Activated gamma-delta T cell treated with Interleukin-2 at 50 U/mL for 16 hours (primary cell): ENCODE measurements at regions not wholly inside any gene's neighbourhood (a gene's known extent, or its start where the extent isn't known, plus 50 kb on each side); places are given as distances from the start of the nearest gene placed in this dataset.
"Not testable (repeated sequence)": the region's sequence is repeated elsewhere in the genome, so short reads cannot be mapped to it uniquely, and the experiment has no call there.

ENCODE experiments used
- DNase-seq: peaks from one replicate; pipeline ENCODE4 v3.0.0-alpha.2; 2020

DNA sequence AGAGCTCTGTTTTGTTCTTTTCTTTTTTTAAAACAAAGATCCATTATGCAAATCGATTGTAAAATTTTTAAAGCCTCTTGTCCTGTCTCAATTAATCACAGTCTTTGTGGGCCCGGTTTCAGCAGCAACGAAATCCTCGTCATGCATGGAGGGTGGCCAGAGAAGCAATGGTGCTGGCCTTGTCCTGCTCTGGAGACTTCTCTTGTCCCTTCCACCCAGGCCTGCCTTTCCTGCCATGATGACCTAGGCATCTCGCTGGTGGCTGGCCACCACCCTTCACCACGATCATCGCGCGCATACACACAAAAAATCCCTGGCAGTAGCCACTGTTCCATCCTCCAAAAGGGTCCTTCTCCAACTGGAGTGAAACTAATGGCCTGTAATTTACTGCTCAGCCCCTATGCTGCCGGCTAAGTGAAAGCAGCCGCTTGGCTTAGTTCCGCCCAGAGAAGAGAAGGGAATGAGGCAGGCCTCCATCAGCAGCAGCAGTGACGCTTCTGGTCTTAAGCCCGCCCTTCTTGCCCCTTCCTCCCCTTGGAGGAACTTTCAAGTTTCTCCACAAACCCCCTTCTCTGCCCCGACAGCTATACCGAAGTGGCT lies 309.5 kb downstream of the NPHP4 start:
- DNase-seq, result no peak

DNA sequence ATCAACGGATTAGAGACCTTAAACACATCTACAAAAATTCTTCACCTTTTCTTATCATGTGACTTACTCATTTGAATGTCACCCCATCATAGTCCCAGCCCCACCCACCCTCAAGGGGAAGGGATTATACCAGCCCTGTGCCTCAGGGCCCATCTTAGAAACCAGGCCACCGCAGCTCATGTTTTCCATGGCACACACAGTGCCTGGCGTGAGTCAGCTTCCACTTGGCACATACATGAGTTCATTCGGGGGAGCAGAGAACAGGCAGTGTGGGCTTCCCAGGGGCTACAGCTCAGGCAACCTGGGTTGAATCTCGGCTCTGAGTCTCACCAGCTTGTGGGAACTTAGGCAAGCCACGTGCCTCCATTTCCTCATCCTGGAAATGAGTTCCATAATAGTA lies 310.6 kb downstream of the NPHP4 start:
- DNase-seq, result no peak

DNA sequence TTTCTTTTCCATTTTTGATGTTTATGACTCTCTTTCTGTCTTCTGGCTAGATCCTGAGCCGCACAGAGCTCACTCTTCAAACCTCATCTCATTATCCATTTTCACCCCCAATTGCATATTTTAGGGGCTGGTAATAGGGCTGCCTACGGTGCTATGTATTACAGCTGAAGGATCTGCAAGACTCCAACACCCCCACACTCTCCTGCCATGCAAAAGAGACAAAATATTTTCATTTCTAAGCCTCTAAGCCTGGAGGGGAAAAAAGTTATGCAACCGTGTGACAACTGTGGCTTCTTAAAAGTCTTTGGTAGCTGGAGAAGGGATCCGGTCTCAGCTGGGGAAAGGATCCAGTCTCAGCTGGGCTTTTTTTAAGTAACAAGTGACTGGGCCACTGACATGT lies 311.6 kb downstream of the NPHP4 start:
- DNase-seq, result no peak

DNA sequence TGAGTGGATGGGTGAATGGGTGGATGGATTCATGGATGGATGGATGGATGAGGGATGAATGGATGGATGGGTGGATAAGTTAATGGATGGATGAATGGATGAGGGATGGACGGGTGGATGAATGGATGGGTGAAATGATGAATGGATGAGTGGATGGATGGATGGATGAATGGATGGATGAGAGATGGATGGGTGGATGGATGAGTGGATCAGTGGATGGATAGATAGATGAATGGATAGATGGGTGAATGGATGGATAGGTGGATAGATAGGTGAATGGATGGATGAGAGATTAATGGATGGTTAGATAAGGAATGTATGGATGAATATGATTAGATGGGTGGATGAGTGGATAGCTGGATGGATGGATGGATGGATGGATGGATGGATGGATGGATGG lies 313.5 kb downstream of the NPHP4 start:
- DNase-seq, result no peak

DNA sequence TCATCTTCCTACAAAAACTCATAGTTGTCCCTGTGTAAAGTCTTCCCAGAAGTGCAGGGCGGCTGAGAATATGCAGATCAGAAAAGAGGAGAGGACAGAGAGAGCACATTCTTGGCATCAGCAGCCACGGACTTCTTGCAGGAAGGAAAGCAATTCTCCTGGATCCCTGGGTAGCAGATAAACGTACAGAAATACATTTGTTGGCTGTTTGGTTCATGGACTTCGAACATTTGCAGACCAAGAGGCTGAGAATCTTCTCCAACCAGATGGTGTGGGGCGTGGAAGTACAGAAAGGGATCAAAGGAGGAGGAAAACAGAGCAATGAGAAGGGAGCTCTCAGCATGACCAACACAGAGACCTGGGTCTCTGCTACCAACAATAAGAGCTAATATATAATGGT lies 319.9 kb downstream of the NPHP4 start:
- DNase-seq, result not testable (repeated sequence)

DNA sequence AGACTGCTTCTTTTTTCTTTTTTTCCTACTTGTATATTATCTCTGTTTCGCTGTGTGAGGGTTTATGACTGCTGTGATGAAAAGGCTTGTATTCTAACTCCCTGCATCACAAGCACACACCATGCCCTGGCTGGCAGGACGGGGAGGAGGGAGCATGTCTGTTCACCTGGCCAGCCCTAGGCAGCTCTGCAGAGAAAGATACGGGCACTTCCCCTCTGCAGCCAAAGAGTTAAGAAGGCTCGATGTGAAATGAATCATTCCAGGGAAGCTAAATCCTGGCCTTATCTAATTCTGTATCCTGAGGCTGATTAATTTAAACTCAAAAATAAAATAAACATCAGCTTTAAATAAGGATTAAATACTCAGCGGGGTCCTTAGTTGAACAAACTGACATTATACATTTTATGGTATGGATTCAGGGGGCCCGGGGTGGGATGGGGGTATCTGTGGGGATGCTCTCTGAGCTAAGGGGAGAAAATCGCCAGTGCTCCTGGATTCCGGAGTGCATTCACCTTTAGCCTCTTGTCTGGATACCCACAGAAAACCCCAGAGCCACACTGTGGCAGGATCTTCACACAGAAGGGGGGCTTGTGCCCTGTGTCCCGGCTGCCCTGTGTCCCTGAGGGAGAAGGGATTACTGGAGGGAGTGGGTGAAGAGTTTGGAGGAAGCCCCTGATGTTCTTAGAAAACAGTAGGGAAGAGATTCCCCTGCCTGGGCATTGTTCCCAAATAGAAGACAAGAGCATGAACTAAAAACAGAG lies 321.5 kb downstream of the NPHP4 start:
- DNase-seq, result no peak

DNA sequence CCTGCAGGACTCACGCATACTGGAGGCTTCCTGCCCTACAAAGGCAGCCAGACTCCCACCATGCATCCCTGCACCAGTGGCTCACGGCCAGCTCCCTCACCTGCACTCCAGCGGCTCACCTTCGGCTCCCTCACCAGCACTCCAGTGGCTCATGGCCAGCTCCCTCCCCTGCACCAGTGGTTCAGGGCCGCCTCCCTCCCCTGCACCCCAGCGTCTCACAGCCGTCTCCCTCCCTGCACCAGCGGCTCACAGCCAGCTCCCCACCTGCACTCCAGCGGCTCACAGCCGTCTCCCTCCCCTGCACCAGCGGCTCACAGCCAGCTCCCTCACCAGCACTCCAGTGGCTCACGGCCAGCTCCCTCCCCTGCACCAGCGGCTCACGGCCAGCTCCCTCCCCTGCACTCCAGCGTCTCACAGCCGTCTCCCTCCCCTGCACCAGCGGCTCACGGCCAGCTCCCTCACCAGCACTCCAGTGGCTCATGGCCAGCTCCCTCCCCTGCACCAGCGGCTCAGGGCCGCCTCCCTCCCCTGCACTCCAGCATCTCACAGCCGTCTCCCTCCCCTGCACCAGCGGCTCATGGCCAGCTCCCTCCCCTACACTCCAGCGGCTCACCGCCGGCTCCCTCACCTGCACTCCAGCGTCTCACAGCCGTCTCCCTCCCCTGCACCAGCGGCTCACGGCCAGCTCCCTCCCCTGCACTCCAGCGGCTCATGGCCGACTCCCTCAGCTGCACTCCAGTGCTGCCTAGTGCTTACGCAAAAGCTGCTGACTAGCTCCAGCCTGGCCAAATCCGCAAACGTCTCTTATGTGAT lies 324.5 kb downstream of the NPHP4 start:
- DNase-seq, result no peak

DNA sequence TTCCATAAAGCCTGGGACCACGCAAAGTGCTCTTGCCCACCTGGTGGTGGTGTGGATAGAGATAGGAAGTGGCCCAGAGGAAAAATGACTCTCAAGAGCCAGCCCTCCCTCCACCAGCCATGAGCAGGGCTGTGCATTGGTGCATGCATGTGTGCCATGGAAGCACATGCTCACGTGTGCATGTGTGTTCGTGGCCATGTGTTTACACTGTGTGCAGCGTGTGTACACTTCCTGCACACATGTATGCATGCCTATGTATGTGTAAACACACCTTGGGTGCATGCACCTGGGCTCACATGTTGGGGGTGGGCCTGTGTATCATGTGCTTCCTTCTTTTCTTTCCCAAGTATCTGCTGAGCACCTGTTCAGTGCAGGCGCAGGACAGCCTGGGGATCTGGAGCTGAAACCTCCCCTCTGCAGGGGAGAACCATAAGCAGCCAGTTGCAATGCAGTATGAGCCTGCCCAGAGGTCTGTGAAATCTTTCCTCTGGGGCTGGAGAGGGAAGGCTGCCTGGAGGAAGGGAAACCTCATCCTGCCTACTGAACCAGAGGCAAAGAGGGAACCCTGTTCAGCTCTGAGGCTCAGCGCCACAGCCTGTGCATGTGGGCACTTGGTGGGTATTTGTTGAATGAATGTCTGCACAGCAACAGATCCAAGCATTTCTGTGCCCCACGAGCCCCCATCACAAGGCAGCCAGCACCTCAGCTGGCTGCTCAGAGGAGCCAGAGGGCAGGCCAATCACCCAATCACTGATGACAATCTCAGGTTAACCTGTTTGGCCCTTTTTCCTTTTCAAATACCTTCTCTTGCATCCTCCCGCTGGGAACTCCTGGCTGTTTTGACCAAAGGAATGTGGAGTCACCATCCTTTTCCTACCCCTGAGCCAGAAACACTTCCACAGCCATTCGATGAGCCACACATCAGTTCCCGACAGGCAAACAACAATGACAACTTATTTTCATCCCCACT lies 327.0 kb downstream of the NPHP4 start:
- DNase-seq, result no peak

DNA sequence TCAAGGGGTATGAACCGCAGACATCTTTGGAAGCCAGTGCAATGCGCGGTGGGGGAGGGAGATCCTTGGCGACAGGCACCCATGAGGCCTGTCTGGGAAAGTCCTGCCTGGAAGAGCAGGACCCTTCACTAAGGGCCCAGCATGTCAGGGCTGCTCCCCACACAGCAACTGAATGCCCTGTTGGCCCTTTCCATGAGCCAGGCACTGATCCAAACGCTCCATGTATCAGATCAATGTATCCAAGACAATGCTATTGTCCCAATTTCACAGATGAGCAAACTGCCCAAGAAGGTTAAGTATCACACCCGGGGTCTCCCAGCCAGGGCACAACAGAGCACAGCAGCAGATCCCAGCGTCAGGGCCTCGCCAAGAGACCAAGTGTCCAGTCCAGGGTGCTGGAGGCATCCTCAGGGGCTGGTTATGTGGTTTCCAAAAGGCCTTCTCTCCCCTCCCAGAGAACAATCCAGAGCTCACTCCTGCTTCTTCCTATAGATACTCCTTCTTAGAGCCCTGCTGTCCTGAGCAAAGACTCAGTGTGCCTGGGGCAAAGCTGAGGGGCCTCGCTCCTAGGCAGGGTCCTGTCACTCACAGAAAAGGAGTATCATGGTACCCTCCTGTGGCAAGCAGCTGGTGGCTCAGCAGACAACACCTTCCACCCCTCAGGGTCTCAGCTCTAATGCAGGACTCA lies 328.0 kb downstream of the NPHP4 start:
- no peak for DNase-seq

DNA sequence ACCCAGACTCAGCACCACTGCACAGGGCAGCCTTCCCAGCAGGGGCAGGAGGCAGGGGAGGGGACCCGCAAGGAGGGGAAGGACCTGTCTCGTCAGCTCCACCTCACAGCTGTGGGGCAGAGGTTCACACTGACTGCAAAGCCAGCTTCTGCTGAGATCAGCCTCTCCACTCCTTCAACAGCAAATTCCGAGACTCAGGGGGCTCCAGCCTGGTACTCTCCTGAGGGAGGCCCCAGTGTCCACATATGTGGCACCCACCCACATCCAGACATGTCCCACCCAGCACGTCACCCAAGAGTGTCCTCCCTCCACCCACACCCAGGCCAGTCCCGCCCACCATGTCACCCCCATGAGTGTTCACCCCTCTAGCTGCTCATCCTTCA lies 329.5 kb downstream of the NPHP4 start:
- DNase-seq, result no peak

DNA sequence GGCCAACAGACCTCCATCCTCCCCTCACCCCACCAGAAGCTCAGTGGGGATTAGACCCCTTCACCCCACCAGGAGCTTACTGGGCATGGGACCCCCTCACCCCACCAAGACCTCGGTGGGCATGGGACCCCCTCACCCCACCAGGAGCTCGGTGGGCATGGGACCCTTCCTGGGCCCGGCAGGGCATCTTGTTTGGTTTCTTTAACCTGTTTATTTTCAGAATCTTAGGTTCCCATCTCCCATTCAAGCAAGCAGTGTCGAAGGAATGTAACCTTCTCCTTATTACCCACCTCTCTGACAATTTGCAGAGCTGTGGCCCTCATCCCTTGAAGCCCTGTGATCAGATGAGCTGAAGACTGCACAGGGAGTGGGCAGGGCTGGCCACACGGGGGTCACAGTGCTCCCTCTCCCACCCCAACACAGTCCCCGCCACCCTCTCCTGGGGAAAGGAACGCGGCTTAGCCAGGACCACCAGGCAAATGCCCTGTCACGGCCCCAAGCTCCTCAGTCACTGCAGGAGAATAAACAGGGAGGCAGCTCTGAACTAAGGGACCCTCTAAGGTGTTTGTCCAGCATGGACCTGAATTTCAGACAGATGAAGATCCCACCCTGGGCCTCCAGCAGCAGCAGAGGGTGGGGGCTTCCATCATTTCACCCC lies 330.0 kb downstream of the NPHP4 start:
- DNase-seq, result no peak

DNA sequence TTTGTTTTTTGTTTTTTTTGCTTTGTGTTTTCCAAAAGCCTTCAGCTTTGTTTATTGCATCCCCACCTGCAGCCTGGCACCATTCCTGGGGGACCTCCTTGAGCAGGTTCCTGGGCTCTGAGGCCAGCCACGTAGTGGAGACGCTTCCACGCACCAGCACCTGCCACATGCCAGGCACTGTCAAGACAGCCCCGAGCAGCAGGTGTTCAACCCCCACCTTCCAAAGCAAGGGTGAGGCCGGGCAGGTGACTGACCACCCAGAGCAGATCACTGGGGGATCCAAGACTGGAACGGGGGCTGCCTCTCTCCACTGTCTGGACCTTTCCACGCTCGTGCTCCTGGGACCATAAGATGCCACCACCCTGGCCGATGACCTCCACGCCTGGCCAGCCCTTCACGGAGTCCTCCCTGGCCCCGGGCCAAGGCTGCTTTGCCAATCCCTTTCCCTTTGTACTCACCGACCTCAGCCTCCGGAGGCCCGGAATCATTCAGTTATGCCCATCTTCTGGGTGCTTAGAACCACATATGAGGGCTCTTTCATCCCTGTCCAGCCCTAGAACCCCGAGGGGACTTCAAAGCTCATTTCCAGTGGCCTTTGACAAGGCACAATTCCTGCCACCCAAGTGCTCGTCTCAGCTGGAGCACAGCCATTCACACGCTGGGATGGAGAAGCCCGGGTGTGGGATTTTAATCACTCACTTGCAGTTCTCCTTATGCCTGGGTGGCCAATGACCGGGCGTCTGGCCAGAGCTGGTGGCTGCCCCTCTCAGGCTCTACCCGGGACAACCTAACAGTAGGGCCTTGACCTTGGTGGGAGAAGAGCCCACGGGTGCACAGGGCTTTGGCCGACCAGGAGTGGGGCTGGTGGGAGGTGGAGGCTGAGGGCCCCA lies 330.8 kb downstream of the NPHP4 start:
- no peak for DNase-seq

DNA sequence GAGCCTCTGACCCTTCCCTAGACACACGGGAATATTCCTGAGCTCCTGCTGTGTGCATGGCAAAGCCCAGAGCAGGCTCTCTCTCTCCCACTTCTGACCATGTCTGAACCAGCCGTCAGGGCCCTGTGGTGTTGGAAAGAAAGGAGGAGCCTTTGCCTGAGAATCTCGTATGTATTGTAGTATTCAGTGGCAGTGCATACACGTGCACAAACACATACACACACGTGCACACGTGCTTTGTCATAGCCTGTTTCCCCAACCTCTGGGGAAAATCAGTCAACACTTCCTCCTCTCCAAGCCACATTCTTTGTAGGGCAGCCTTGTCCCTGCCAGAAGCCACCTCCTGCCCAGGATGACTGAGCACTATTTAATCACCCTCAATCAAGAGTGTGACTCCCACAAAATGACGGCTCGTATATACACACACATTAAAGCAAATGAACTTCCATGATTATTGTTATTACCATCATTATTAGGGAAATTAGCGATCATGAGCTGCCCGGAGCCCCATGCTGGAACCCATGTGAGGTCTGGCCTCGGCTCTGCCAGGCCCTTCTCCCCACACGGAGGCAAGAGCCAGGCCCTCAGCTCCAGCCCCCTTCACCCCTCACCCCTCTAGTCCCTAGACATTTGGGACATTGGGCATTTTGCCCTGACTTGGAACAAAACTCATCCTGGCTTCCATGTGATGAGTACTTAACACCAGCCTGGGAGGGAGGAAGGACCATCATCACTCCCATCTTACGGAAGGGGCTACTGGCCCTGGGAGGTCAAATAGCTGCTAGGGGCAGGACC lies 331.9 kb downstream of the NPHP4 start:
- DNase-seq, result no peak

DNA sequence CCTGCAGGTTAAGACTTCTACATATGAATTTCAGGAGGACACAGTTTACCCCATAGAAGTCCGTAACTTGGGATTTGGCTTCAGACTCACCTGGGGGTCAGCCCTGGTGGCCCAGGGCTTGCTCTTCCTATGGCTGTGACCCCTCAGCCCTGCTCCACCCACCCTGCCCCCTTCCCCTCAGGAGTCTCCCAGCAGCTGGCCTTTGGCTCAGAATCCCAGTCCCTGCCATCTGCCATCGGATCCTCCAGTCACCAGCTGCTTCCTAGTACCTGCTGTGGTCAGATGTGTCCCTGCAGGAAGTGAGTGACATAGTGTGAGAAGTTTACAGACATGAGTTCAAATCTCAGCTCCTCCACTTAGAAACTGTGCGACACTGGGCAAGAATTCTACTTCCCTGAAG lies 332.6 kb downstream of the NPHP4 start:
- no peak for DNase-seq

DNA sequence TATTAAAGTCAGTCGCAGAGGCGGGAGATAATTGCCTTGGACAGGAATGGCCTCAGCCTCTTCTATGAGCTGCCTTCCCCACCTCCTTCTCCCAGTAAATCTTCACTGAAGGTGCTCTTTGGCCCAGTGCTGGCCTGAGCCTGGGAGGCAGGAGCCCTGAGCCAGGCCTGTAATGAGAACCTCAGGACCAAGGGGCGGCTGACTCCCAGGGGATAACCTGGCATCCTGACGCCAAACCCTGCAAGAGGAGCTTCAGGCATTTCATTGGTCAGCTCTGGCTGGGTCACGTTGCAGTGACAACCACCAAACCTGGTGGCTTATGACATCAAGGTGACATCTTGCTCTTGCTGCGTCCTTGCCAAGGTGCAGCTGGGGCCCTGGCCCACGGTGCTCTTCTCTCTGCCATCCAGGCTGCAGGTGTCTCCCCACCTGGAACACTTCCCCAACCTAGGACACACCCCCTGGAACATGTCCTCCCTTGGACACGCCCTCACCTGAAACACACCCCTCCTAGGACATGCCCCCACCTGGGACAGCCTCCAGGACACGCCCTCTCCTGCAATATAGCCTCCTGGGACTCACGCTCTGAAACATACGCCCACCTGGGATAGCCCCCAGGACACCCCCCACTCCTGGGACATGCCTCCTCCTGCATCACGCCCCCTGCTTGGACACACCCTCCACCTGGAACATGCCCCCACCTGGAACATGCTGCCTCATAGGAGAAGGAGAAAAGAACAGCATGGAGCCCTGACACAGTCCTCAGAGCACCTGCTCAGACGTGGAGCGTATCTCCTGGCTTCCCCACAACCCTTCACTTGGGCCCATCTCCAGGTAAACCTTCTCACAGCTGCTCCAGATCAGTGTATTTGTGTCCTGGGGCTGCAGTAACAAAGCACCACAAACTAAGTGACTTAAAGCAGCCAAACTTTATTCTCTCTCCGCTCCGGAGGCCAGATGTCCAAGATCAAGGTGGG lies 333.6 kb downstream of the NPHP4 start:
- no peak for DNase-seq

DNA sequence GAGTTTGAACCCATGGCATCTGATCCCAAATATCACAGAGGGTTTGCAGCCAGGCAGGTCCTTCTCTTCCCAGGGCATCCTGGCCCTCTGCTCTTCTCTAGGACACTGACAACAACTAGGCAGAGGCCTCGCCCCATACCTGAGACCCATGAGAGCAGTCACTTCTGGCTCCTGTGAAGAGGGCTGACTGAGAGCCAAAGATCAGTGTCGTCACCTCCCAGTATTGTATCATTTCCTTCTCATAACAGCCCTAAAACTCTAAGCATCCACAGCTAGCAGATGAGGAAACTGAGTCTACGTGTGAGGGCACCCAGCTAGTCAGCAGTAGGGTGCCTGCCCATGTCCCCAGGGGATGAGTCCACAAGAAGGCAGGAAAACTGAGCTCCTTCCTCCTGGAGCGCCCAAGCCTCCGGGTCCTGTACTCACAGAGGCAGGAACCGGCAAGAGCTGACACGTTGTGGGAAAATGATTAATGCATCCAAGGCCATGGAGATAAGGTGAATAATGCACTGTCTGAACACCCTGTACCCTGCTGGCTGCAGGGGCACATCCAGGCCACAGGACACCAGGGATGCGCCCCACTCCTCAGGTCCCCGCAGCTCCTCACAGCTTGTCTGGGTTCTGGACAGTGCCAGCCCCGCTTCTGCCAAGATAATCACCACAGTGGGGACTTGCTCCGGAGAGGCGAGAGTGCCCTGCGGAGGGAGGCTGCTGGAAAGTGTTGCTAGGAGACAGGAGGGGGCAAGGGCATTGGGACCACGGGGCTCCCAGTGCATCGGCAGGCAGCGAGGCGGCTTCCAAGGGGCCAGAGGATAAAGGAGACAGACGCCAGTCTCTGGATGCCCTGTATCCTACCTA lies 340.0 kb downstream of the NPHP4 start:
- DNase-seq, result no peak

DNA sequence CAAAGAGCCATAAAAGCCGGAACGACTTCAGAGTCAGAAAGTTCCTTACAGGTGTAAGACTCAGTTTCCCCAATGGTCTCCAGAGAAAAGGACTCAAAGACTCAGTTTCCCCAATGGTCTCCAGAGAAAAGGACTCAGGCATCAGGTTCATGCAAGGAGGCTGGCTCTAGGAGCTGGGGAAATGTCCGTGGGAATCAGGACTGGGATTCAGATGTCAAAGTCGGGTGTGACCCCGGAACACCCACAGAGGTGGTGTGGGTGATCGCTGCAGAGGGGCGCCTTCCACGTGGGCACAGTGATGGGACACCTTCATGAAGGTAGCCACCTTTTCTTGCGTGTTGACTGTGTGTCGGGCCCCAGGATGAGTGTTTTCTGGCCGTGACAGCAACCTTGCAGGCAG lies 340.8 kb downstream of the NPHP4 start:
- DNase-seq, result no peak

DNA sequence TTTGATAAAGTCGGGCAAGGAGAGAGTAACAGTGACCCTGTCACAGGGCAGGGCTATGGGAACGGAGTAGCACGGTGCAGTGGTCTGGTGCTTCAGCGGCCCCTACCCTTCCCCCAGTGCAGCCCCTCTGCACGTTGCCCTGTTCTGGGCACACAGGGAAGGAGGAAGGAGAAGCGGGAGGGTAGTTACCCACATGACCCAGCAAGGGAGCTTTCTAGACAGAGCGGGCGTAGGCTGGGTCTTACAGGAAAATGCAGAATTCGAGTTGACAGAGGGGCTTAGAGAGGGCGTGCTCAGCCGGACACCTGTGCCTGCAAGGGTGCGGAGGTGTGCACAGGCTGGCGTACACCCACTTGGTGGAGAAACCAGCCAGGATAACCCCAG lies 341.2 kb downstream of the NPHP4 start:
- DNase-seq, result no peak
